IPS DF 4.7 (cell line): ENCODE measurements at regions not wholly inside any gene's neighbourhood (a gene's known extent, or its start where the extent isn't known, plus 50 kb on each side); places are given as distances from the start of the nearest gene placed in this dataset.

Experiments
- DNase-seq: peaks from one replicate; pipeline ENCODE4 v3.0.0-alpha.2; 2013; ENCODE audit warnings: low spot score; ENCODE audit errors: extremely low read depth

- peak; percentile 25 for DNase-seq
Measured at GRCh38 chr11:88231894-88232482, 56.7 kb upstream of the RAB38 start.

DNA sequence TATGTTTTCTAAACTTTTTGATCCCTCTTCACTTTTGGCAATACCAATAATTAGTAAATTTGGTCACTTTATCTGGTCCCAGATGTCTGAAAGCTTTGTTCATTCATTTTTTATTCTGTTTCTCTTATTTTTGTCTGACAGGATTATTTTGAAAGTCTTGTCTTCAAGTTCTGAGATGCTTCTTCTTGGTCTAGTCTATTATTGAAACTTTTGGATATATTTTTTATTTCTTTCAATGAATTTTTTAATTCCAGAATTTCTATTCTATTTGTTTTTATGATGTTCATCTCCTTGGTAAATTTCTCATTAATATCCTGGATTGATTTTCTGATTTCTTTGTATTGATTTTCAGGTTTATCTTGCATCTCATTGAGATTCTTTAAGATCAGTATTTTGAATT lies 54.1 kb upstream of the RAB38 start:
- no peak for DNase-seq
